Lower leg skin (tissue), 3 donors: ENCODE measurements at regions not wholly inside any gene's neighbourhood (a gene's known extent, or its start where the extent isn't known, plus 50 kb on each side); places are given as distances from the start of the nearest gene placed in this dataset.

ENCODE experiments used
- CTCF ChIP-seq, 3 donors: fragments of 450-650 bp; IDR thresholded peaks; one replicate each; pipeline ENCODE4 v1.5.1; 2016; ENCODE audit warnings: antibody characterized with exemption in 3 of 3, mild to moderate bottlenecking in 3 of 3, moderate library complexity in 2 of 3
- POLR2A ChIP-seq, 2 donors: fragments of 450-650 bp; IDR thresholded peaks; one replicate each; pipeline ENCODE4 v1.6.1; 2016 to 2017; ENCODE audit warnings: antibody characterized with exemption in 2 of 2, mild to moderate bottlenecking in 1 of 2, moderate library complexity in 1 of 2

- TF ChIP-seq CTCF (IDR thresholded peaks at IDR 0.05) (no peak), POLR2A (IDR thresholded peaks at IDR 0.05) (no peak)
Measured at GRCh38 chr15:79519628-79520027, 87.5 kb downstream of the MINAR1 start.
